Endometrial microvascular endothelial cells (primary cell): ENCODE measurements at regions not wholly inside any gene's neighbourhood (a gene's known extent, or its start where the extent isn't known, plus 50 kb on each side); places are given as distances from the start of the nearest gene placed in this dataset.

Source experiments
- in situ Hi-C: cut with HindIII; loops from 2 replicates; pipeline ENCODE4 v1.10.0; 2017; ENCODE audit warnings: low sequenced_read_pairs, low pct_unique_long_range_greater_than_20kb; ENCODE audit errors: inconsistent ontology term

GRCh38 chr2:42843131-42843530, 50.7 kb upstream of the HAAO start:
- in situ Hi-C loops, result no loop called here

- in situ Hi-C loops, result no loop called here
Measured at GRCh38 chr2:42842466-42842865, 50.1 kb upstream of the HAAO start.
